ENCODE measurements at regions not wholly inside any gene's neighbourhood (a gene's known extent, or its start where the extent isn't known, plus 50 kb on each side); places are given as distances from the start of the nearest gene placed in this dataset.

GRCh38 chr6:111997853-111998208 is 56.1 kb upstream of the CCN6 start:
- intact Hi-C loops (cut with DNase I) = loop anchor here (2.0 kb wide), 1 partner anchor 287 kb away; no protein-coding TSS in a partner anchor
- no peaks in the 10 kb centered on the region for H3K36me3 ChIP-seq
- no peak for DNase-seq
- H3K9me3 ChIP-seq = no peaks in the 10 kb centered on the region
- H3K27me3 ChIP-seq = no peaks in the 10 kb centered on the region
- H3K4me3 ChIP-seq = no peak overlapping the region
- no peaks in the 10 kb centered on the region for H3K4me1 ChIP-seq
- TF ChIP-seq, protein P1, sequence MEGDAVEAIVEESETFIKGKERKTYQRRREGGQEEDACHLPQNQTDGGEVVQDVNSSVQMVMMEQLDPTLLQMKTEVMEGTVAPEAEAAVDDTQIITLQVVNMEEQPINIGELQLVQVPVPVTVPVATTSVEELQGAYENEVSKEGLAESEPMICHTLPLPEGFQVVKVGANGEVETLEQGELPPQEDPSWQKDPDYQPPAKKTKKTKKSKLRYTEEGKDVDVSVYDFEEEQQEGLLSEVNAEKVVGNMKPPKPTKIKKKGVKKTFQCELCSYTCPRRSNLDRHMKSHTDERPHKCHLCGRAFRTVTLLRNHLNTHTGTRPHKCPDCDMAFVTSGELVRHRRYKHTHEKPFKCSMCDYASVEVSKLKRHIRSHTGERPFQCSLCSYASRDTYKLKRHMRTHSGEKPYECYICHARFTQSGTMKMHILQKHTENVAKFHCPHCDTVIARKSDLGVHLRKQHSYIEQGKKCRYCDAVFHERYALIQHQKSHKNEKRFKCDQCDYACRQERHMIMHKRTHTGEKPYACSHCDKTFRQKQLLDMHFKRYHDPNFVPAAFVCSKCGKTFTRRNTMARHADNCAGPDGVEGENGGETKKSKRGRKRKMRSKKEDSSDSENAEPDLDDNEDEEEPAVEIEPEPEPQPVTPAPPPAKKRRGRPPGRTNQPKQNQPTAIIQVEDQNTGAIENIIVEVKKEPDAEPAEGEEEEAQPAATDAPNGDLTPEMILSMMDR (IDR thresholded peaks at IDR 0.05) = no peak
- H3K9ac ChIP-seq (ENCODE audit: low read depth in 2 of 2, low read length in 2 of 2) = no peak overlapping the region
- H3K27ac ChIP-seq = no peak overlapping the region

- no peak for DNase-seq
- H3K9ac ChIP-seq (ENCODE audit: low read depth in 2 of 2, low read length in 2 of 2) = no peak overlapping the region
- TF ChIP-seq, protein P1 (IDR thresholded peaks at IDR 0.05) = no peak
- no peaks in the 10 kb centered on the region for H3K4me1 ChIP-seq
- intact Hi-C loops (cut with DNase I) = no loop called here
- H3K4me3 ChIP-seq = no peak overlapping the region
- H3K27me3 ChIP-seq = no peaks in the 10 kb centered on the region
- H3K27ac ChIP-seq = no peak overlapping the region
- H3K9me3 ChIP-seq = no peaks in the 10 kb centered on the region
- H3K36me3 ChIP-seq = no peaks in the 10 kb centered on the region
Measured at GRCh38 chr6:112002307-112002706, 51.6 kb upstream of the CCN6 start.

Measured in colonic mucosa (tissue), 4 donors.